ENCODE measurements at regions not wholly inside any gene's neighbourhood (a gene's known extent, or its start where the extent isn't known, plus 50 kb on each side); places are given as distances from the start of the nearest gene placed in this dataset.
"Not testable (repeated sequence)": the region's sequence is repeated elsewhere in the genome, so short reads cannot be mapped to it uniquely, and the experiment has no call there.

- no peaks in the 10 kb centered on the region for H3K9me3 ChIP-seq (replicated peaks; ENCODE audit: low read length)
- H3K4me3 ChIP-seq (ENCODE audit: low read length): no peak overlapping the region
- H3K4me2 ChIP-seq (ENCODE audit: low read length): no peak overlapping the region
- H3K36me3 ChIP-seq (ENCODE audit: insufficient read depth, low read length): no peaks in the 10 kb centered on the region
- no peaks in the 10 kb centered on the region for H3K4me1 ChIP-seq (ENCODE audit: control insufficient read depth, insufficient read depth, low read length)
- peaks cover 3% of the 10 kb centered on the region for H3K27me3 ChIP-seq (ENCODE audit: control insufficient read depth, insufficient read depth, low read length)
- no peak overlapping the region for H3K9ac ChIP-seq (ENCODE audit: low read depth, low read length)
Measured at GRCh38 chr4:83751336-83751949, 215.5 kb downstream of the GPAT3 start.

GRCh38 chr4:83748711-83749110, 212.8 kb downstream of the GPAT3 start:
- Histone ChIP-seq H3K9ac (ENCODE audit: low read depth, low read length) (no peak overlapping the region), H3K9me3 (replicated peaks; ENCODE audit: low read length) (no peaks in the 10 kb centered on the region), H3K4me2 (ENCODE audit: low read length) (no peak overlapping the region), H3K27me3 (ENCODE audit: control insufficient read depth, insufficient read depth, low read length) (no peaks in the 10 kb centered on the region), H3K4me3 (ENCODE audit: low read length) (no peak overlapping the region), H3K36me3 (ENCODE audit: insufficient read depth, low read length) (no peaks in the 10 kb centered on the region), H3K4me1 (ENCODE audit: control insufficient read depth, insufficient read depth, low read length) (no peaks in the 10 kb centered on the region)

GRCh38 chr4:83738895-83739294, 203.0 kb downstream of the GPAT3 start:
- no peak overlapping the region for H3K9ac ChIP-seq (ENCODE audit: low read depth, low read length)
- no peaks in the 10 kb centered on the region for H3K9me3 ChIP-seq (replicated peaks; ENCODE audit: low read length)
- no peak overlapping the region for H3K4me2 ChIP-seq (ENCODE audit: low read length)
- no peak overlapping the region for H3K4me3 ChIP-seq (ENCODE audit: low read length)
- H3K36me3 ChIP-seq (ENCODE audit: insufficient read depth, low read length): no peaks in the 10 kb centered on the region
- peaks cover 8% of the 10 kb centered on the region for H3K27me3 ChIP-seq (ENCODE audit: control insufficient read depth, insufficient read depth, low read length)
- no peaks in the 10 kb centered on the region for H3K4me1 ChIP-seq (ENCODE audit: control insufficient read depth, insufficient read depth, low read length)

- H3K27me3 ChIP-seq (ENCODE audit: control insufficient read depth, insufficient read depth, low read length): no peaks in the 10 kb centered on the region
- no peak overlapping the region for H3K9ac ChIP-seq (ENCODE audit: low read depth, low read length)
- H3K4me1 ChIP-seq (ENCODE audit: control insufficient read depth, insufficient read depth, low read length): no peaks in the 10 kb centered on the region
- no peak overlapping the region for H3K4me3 ChIP-seq (ENCODE audit: low read length)
- H3K4me2 ChIP-seq (ENCODE audit: low read length): no peak overlapping the region
- no peaks in the 10 kb centered on the region for H3K36me3 ChIP-seq (ENCODE audit: insufficient read depth, low read length)
- no peaks in the 10 kb centered on the region for H3K9me3 ChIP-seq (replicated peaks; ENCODE audit: low read length)
Measured at GRCh38 chr4:83734576-83734975, 198.7 kb downstream of the GPAT3 start.

- Histone ChIP-seq H3K36me3 (ENCODE audit: insufficient read depth, low read length) (no peaks in the 10 kb centered on the region), H3K4me2 (ENCODE audit: low read length) (no peak overlapping the region), H3K4me1 (ENCODE audit: control insufficient read depth, insufficient read depth, low read length) (no peaks in the 10 kb centered on the region), H3K4me3 (ENCODE audit: low read length) (no peak overlapping the region), H3K9ac (ENCODE audit: low read depth, low read length) (no peak overlapping the region), H3K9me3 (replicated peaks; ENCODE audit: low read length) (no peaks in the 10 kb centered on the region), H3K27me3 (ENCODE audit: control insufficient read depth, insufficient read depth, low read length) (no peaks in the 10 kb centered on the region)
Measured at GRCh38 chr4:83732114-83732635, 196.3 kb downstream of the GPAT3 start.

- Histone ChIP-seq H3K27me3 (ENCODE audit: control insufficient read depth, insufficient read depth, low read length) (no peaks in the 10 kb centered on the region), H3K4me1 (ENCODE audit: control insufficient read depth, insufficient read depth, low read length) (no peaks in the 10 kb centered on the region), H3K9me3 (replicated peaks; ENCODE audit: low read length) (no peaks in the 10 kb centered on the region), H3K36me3 (ENCODE audit: insufficient read depth, low read length) (no peaks in the 10 kb centered on the region), H3K9ac (ENCODE audit: low read depth, low read length) (no peak overlapping the region), H3K4me3 (ENCODE audit: low read length) (no peak overlapping the region), H3K4me2 (ENCODE audit: low read length) (no peak overlapping the region)
Measured at GRCh38 chr4:83731609-83732008, 195.7 kb downstream of the GPAT3 start.

GRCh38 chr4:83730958-83731357, 195.1 kb downstream of the GPAT3 start:
- H3K4me1 ChIP-seq (ENCODE audit: control insufficient read depth, insufficient read depth, low read length); H3K27me3 ChIP-seq (ENCODE audit: control insufficient read depth, insufficient read depth, low read length); H3K4me3 ChIP-seq (ENCODE audit: low read length): not testable (repeated sequence)

GRCh38 chr4:83728191-83728590, 192.3 kb downstream of the GPAT3 start:
- no peaks in the 10 kb centered on the region for H3K27me3 ChIP-seq (ENCODE audit: control insufficient read depth, insufficient read depth, low read length)
- H3K4me3 ChIP-seq (ENCODE audit: low read length): no peak overlapping the region
- H3K9me3 ChIP-seq (replicated peaks; ENCODE audit: low read length): no peaks in the 10 kb centered on the region
- no peaks in the 10 kb centered on the region for H3K4me1 ChIP-seq (ENCODE audit: control insufficient read depth, insufficient read depth, low read length)
- H3K4me2 ChIP-seq (ENCODE audit: low read length): no peak overlapping the region
- no peaks in the 10 kb centered on the region for H3K36me3 ChIP-seq (ENCODE audit: insufficient read depth, low read length)
- no peak overlapping the region for H3K9ac ChIP-seq (ENCODE audit: low read depth, low read length)

More at GRCh38 chr4:83730958-83731357, 195.1 kb downstream of the GPAT3 start:
- not testable (repeated sequence) for H3K9me3 ChIP-seq (replicated peaks; ENCODE audit: low read length); H3K4me2 ChIP-seq (ENCODE audit: low read length); H3K36me3 ChIP-seq (ENCODE audit: insufficient read depth, low read length); H3K9ac ChIP-seq (ENCODE audit: low read depth, low read length)

- Histone ChIP-seq H3K4me1 (ENCODE audit: control insufficient read depth, insufficient read depth, low read length) (no peaks in the 10 kb centered on the region), H3K4me3 (ENCODE audit: low read length) (no peak overlapping the region), H3K9ac (ENCODE audit: low read depth, low read length) (no peak overlapping the region), H3K4me2 (ENCODE audit: low read length) (no peak overlapping the region), H3K36me3 (ENCODE audit: insufficient read depth, low read length) (no peaks in the 10 kb centered on the region), H3K9me3 (replicated peaks; ENCODE audit: low read length) (no peaks in the 10 kb centered on the region), H3K27me3 (ENCODE audit: control insufficient read depth, insufficient read depth, low read length) (no peaks in the 10 kb centered on the region)
Measured at GRCh38 chr4:83725336-83726085, 189.6 kb downstream of the GPAT3 start.

- Histone ChIP-seq H3K4me3 (ENCODE audit: low read length) (no peak overlapping the region), H3K4me2 (ENCODE audit: low read length) (no peak overlapping the region), H3K9me3 (replicated peaks; ENCODE audit: low read length) (no peaks in the 10 kb centered on the region), H3K9ac (ENCODE audit: low read depth, low read length) (no peak overlapping the region), H3K36me3 (ENCODE audit: insufficient read depth, low read length) (no peaks in the 10 kb centered on the region), H3K4me1 (ENCODE audit: control insufficient read depth, insufficient read depth, low read length) (no peaks in the 10 kb centered on the region), H3K27me3 (ENCODE audit: control insufficient read depth, insufficient read depth, low read length) (no peaks in the 10 kb centered on the region)
Measured at GRCh38 chr4:83724485-83725335, 188.8 kb downstream of the GPAT3 start.

- Histone ChIP-seq H3K4me3 (ENCODE audit: low read length) (no peak overlapping the region), H3K9me3 (replicated peaks; ENCODE audit: low read length) (no peaks in the 10 kb centered on the region), H3K9ac (ENCODE audit: low read depth, low read length) (no peak overlapping the region), H3K4me1 (ENCODE audit: control insufficient read depth, insufficient read depth, low read length) (no peaks in the 10 kb centered on the region), H3K27me3 (ENCODE audit: control insufficient read depth, insufficient read depth, low read length) (no peaks in the 10 kb centered on the region), H3K36me3 (ENCODE audit: insufficient read depth, low read length) (no peaks in the 10 kb centered on the region), H3K4me2 (ENCODE audit: low read length) (no peak overlapping the region)
Measured at GRCh38 chr4:83723609-83724008, 187.7 kb downstream of the GPAT3 start.
